ENCODE measurements at regions not wholly inside any gene's neighbourhood (a gene's known extent, or its start where the extent isn't known, plus 50 kb on each side); places are given as distances from the start of the nearest gene placed in this dataset.

- no peak for DNase-seq (ENCODE audit: extremely low read depth, insufficient read length)
- no peaks in the 10 kb centered on the region for H3K36me3 ChIP-seq (ENCODE audit: control insufficient read depth, insufficient read depth, low read length)
- no peak for TF ChIP-seq CTCF (IDR thresholded peaks at IDR 0.05; ENCODE audit: insufficient read depth, low read length, poor library complexity, severe bottlenecking)
- H3K27me3 ChIP-seq (replicated peaks; ENCODE audit: control insufficient read depth, insufficient read depth, low read length): no peaks in the 10 kb centered on the region
- H3K4me3 ChIP-seq (replicated peaks; ENCODE audit: low read depth, low read length): no peak overlapping the region
Measured at GRCh38 chr17:72387487-72387886, 266.7 kb downstream of the SOX9 start.

DNA sequence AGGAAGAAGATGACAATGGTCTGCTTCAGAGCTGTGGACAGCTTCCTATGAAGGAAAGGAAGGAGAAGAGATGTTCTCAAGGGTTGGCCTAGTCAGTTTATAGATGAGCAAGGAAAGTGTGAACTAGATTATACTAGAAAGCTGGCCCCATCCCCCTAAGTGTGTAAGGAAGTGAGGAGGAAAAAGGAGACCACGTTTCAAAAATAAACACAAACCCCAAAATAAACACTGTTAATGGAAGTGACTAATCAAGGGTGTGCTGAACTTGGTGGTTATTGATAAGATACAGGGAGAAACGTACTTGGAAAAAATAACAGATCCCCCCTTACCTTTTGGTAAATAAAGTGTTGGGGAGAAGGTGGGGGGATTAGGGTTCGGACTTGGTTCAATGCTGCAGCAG lies 267.1 kb downstream of the SOX9 start:
- no peak for DNase-seq (ENCODE audit: extremely low read depth, insufficient read length)
- Histone ChIP-seq H3K36me3 (ENCODE audit: control insufficient read depth, insufficient read depth, low read length) (no peaks in the 10 kb centered on the region), H3K4me3 (replicated peaks; ENCODE audit: low read depth, low read length) (no peak overlapping the region), H3K27me3 (replicated peaks; ENCODE audit: control insufficient read depth, insufficient read depth, low read length) (no peaks in the 10 kb centered on the region)
- no peak for TF ChIP-seq CTCF (IDR thresholded peaks at IDR 0.05; ENCODE audit: insufficient read depth, low read length, poor library complexity, severe bottlenecking)

DNA sequence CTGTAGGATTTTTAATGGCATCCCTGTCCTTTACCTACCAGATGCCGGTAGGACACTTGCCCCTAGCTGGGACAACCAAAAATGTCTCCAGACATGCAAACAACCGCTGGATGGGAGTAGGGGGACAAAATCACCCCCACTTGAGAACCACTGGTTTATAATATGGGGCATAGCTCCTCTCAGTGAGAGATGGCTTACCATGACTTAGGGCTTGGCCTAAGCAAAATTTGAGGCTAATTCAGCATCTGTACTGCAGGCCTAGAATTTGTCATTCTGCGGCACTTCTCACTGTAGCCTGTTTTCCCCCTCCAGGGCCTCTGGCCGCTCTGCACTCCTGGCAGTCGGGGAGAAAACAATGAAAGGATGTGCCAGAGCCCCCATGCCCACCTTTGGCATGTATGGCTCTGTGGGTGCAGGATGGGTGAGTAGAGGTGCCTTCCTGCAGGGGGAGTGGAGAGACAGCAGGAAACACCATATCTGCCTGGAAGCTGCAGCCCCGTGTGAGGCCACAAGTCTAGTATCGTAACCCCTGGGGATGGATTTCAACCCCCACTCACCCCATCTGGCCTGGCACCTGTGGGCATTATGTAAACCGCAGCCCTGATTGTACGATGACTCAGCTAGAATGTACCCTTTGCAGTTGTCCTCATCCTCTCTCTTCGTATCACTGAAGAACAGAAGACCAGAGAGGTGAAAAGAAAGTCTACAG lies 268.1 kb downstream of the SOX9 start:
- H3K36me3 ChIP-seq (ENCODE audit: control insufficient read depth, insufficient read depth, low read length): no peaks in the 10 kb centered on the region
- peak; percentile 68 for TF ChIP-seq CTCF (IDR thresholded peaks at IDR 0.05; ENCODE audit: insufficient read depth, low read length, poor library complexity, severe bottlenecking)
- H3K27me3 ChIP-seq (replicated peaks; ENCODE audit: control insufficient read depth, insufficient read depth, low read length): no peaks in the 10 kb centered on the region
- peak; percentile 62 for DNase-seq (ENCODE audit: extremely low read depth, insufficient read length)
- no peak overlapping the region for H3K4me3 ChIP-seq (replicated peaks; ENCODE audit: low read depth, low read length)

DNA sequence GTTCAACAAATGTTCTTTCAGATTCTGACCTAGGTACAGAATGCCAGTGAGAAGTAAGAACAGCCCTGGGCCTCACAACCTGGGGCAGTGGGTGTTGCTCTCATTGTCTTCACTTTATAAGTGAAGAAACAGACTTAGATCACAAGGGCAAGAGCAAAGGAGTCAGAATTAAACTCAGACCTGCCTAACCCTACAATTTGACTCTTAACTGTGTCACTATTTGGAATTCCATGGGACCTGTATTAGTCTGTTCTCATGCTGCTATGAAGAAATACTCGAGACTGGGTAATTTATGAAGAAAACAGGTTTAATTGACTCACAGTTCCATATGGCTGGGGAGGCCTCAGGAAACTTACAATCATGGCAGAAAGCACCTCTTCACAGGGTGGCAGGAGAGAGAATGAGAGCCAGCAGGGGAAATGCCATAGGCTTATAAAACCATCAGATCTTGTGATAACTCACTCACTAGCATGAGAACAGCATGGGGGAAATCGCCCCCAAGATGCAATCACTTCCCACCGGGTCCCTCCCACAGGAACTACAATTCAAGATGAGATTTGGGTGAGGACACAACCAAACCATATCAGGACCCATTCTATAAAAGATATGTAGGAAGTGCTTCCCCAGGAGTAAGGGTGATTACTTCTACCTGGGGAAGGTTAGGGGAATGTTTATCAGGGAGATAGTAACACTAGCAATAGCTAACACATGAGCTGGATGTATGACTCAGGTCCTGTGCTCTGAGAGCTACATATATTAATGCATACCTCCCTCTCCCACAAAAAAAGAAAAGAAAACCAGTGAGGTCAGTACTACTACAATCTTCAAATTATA lies 270.1 kb downstream of the SOX9 start:
- DNase-seq (ENCODE audit: extremely low read depth, insufficient read length): no peak
- Histone ChIP-seq H3K27me3 (replicated peaks; ENCODE audit: control insufficient read depth, insufficient read depth, low read length) (no peaks in the 10 kb centered on the region), H3K36me3 (ENCODE audit: control insufficient read depth, insufficient read depth, low read length) (no peaks in the 10 kb centered on the region), H3K4me3 (replicated peaks; ENCODE audit: low read depth, low read length) (no peak overlapping the region)
- no peak for TF ChIP-seq CTCF (IDR thresholded peaks at IDR 0.05; ENCODE audit: insufficient read depth, low read length, poor library complexity, severe bottlenecking)

GRCh38 chr17:72392056-72393010 lies 271.5 kb downstream of the SOX9 start:
- peak; percentile 72 for DNase-seq (ENCODE audit: extremely low read depth, insufficient read length)
- Histone ChIP-seq H3K27me3 (replicated peaks; ENCODE audit: control insufficient read depth, insufficient read depth, low read length) (no peaks in the 10 kb centered on the region), H3K4me3 (replicated peaks; ENCODE audit: low read depth, low read length) (peak overlapping the region; percentile 39), H3K36me3 (ENCODE audit: control insufficient read depth, insufficient read depth, low read length) (no peaks in the 10 kb centered on the region)
- TF ChIP-seq CTCF (IDR thresholded peaks at IDR 0.05; ENCODE audit: insufficient read depth, low read length, poor library complexity, severe bottlenecking): no peak

Data from GM06990 (cell line).